ENCODE measurements at regions not wholly inside any gene's neighbourhood (a gene's known extent, or its start where the extent isn't known, plus 50 kb on each side); places are given as distances from the start of the nearest gene placed in this dataset.

- no peak for DNase-seq (ENCODE audit: low read depth)
Measured at GRCh38 chr11:56932572-56933220, 56.0 kb upstream of the OR5AK2 start.

GRCh38 chr11:56923116-56923515 lies 65.6 kb upstream of the OR5AK2 start:
- DNase-seq (ENCODE audit: low read depth): no peak

- DNase-seq (ENCODE audit: low read depth): no peak
Measured at GRCh38 chr11:56922421-56922820, 66.3 kb upstream of the OR5AK2 start.

GRCh38 chr11:56917708-56918400 lies 70.9 kb upstream of the OR5AK2 start:
- no peak for DNase-seq (ENCODE audit: low read depth)

GRCh38 chr11:56916587-56916986 lies 72.1 kb upstream of the OR5AK2 start:
- DNase-seq (ENCODE audit: low read depth): no peak

- no peak for DNase-seq (ENCODE audit: low read depth)
Measured at GRCh38 chr11:56916162-56916561, 72.6 kb upstream of the OR5AK2 start.

GRCh38 chr11:56911312-56911711 lies 77.4 kb upstream of the OR5AK2 start:
- no peak for DNase-seq (ENCODE audit: low read depth)

GRCh38 chr11:56910785-56911184 lies 77.9 kb upstream of the OR5AK2 start:
- DNase-seq (ENCODE audit: low read depth): no peak

- DNase-seq (ENCODE audit: low read depth): no peak
Measured at GRCh38 chr11:56910046-56910773, 78.5 kb upstream of the OR5AK2 start.

GRCh38 chr11:56909563-56909962 lies 79.2 kb upstream of the OR5AK2 start:
- no peak for DNase-seq (ENCODE audit: low read depth)

GRCh38 chr11:56909080-56909479 lies 79.6 kb upstream of the OR5AK2 start:
- DNase-seq (ENCODE audit: low read depth): no peak

GRCh38 chr11:56906683-56907148 lies 82.0 kb upstream of the OR5AK2 start:
- DNase-seq (ENCODE audit: low read depth): no peak

- DNase-seq (ENCODE audit: low read depth): no peak
Measured at GRCh38 chr11:56905936-56906335, 82.8 kb upstream of the OR5AK2 start.

- DNase-seq (ENCODE audit: low read depth): no peak
Measured at GRCh38 chr11:56905442-56905841, 83.3 kb upstream of the OR5AK2 start.

GRCh38 chr11:56898856-56899255 lies 89.9 kb upstream of the OR5AK2 start:
- DNase-seq (ENCODE audit: low read depth): no peak

GRCh38 chr11:56890584-56891305 lies 98.0 kb upstream of the OR5AK2 start:
- DNase-seq (ENCODE audit: low read depth): no peak

- no peak for DNase-seq (ENCODE audit: low read depth)
Measured at GRCh38 chr11:56889986-56890385, 98.7 kb upstream of the OR5AK2 start.

GRCh38 chr11:56887940-56888339 lies 100.8 kb upstream of the OR5AK2 start:
- no peak for DNase-seq (ENCODE audit: low read depth)

- DNase-seq (ENCODE audit: low read depth): no peak
Measured at GRCh38 chr11:56886455-56886854, 102.3 kb upstream of the OR5AK2 start.

GRCh38 chr11:56885854-56886253 lies 102.9 kb upstream of the OR5AK2 start:
- DNase-seq (ENCODE audit: low read depth): no peak

- no peak for DNase-seq (ENCODE audit: low read depth)
Measured at GRCh38 chr11:56885177-56885576, 103.5 kb upstream of the OR5AK2 start.

GRCh38 chr11:56883371-56883987 lies 105.2 kb upstream of the OR5AK2 start:
- DNase-seq (ENCODE audit: low read depth): no peak
